ENCODE measurements at regions not wholly inside any gene's neighbourhood (a gene's known extent, or its start where the extent isn't known, plus 50 kb on each side); places are given as distances from the start of the nearest gene placed in this dataset.
"Not testable (repeated sequence)": the region's sequence is repeated elsewhere in the genome, so short reads cannot be mapped to it uniquely, and the experiment has no call there.

DNA sequence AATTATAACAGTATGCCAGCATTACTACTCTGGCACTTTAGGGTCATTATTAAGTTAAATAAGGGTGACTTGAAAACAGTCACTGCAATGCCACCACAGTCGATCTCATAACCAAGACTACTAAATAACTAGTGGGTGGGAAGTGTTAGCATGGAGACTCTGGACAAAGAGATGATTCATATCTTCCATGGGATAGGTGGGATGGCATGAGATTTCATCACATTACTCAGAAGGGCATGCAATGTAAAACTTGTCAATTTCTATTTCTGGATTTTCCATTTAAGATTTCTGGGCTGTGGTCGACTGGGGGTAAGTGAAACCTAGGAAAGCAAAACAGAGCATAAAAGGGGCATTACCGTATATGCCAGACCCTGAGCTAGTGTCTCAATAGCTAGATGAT, 538.9 kb upstream of the GRM7 start:
- Histone ChIP-seq H3K36me3 (ENCODE audit: low read length) (no peaks in the 10 kb centered on the region), H4K20me1 (ENCODE audit: low read depth, low read length) (no peaks in the 10 kb centered on the region), H3K27me3 (ENCODE audit: low read length) (no peaks in the 10 kb centered on the region), H3K79me2 (ENCODE audit: insufficient read depth, low read length) (no peaks in the 10 kb centered on the region), H2AFZ (ENCODE audit: low read depth, low read length, severe bottlenecking) (no peak overlapping the region), H3K27ac (ENCODE audit: low read depth, low read length) (no peak overlapping the region), H3K9me3 (ENCODE audit: insufficient read depth, low read length) (no peaks in the 10 kb centered on the region), H3K9ac (ENCODE audit: low read length) (no peak overlapping the region), H3K4me3 (ENCODE audit: insufficient read depth, low read length, poor library complexity, severe bottlenecking) (no peak overlapping the region), H3F3A (ENCODE audit: insufficient read depth) (no peaks in the 10 kb centered on the region), H3K4me2 (ENCODE audit: low read depth, low read length, poor library complexity, severe bottlenecking) (no peak overlapping the region), H3K9me2 (replicated peaks; ENCODE audit: insufficient read depth, low read length) (no peaks in the 10 kb centered on the region)
- TF ChIP-seq EZH2phosphoT487 (conservative IDR thresholded peaks at IDR 0.05; ENCODE audit: low read length), result no peak
- TF ChIP-seq, protein P1, sequence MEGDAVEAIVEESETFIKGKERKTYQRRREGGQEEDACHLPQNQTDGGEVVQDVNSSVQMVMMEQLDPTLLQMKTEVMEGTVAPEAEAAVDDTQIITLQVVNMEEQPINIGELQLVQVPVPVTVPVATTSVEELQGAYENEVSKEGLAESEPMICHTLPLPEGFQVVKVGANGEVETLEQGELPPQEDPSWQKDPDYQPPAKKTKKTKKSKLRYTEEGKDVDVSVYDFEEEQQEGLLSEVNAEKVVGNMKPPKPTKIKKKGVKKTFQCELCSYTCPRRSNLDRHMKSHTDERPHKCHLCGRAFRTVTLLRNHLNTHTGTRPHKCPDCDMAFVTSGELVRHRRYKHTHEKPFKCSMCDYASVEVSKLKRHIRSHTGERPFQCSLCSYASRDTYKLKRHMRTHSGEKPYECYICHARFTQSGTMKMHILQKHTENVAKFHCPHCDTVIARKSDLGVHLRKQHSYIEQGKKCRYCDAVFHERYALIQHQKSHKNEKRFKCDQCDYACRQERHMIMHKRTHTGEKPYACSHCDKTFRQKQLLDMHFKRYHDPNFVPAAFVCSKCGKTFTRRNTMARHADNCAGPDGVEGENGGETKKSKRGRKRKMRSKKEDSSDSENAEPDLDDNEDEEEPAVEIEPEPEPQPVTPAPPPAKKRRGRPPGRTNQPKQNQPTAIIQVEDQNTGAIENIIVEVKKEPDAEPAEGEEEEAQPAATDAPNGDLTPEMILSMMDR (IDR thresholded peaks at IDR 0.05; ENCODE audit: insufficient read depth, low read length, poor library complexity, severe bottlenecking), result no peak

- no peak overlapping the region for H3K9ac ChIP-seq (ENCODE audit: low read length)
- no peaks in the 10 kb centered on the region for H3K9me2 ChIP-seq (replicated peaks; ENCODE audit: insufficient read depth, low read length)
- H3K27ac ChIP-seq (ENCODE audit: low read depth, low read length), result no peak overlapping the region
- H3K79me2 ChIP-seq (ENCODE audit: insufficient read depth, low read length), result no peaks in the 10 kb centered on the region
- no peak for TF ChIP-seq EZH2phosphoT487 (conservative IDR thresholded peaks at IDR 0.05; ENCODE audit: low read length)
- TF ChIP-seq, protein P1 (IDR thresholded peaks at IDR 0.05; ENCODE audit: insufficient read depth, low read length, poor library complexity, severe bottlenecking), result no peak
- H4K20me1 ChIP-seq (ENCODE audit: low read depth, low read length), result no peaks in the 10 kb centered on the region
- no peaks in the 10 kb centered on the region for H3K9me3 ChIP-seq (ENCODE audit: insufficient read depth, low read length)
- no peaks in the 10 kb centered on the region for H3K27me3 ChIP-seq (ENCODE audit: low read length)
- no peak overlapping the region for H2AFZ ChIP-seq (ENCODE audit: low read depth, low read length, severe bottlenecking)
- no peak overlapping the region for H3K4me3 ChIP-seq (ENCODE audit: insufficient read depth, low read length, poor library complexity, severe bottlenecking)
- no peak overlapping the region for H3K4me2 ChIP-seq (ENCODE audit: low read depth, low read length, poor library complexity, severe bottlenecking)
- H3K36me3 ChIP-seq (ENCODE audit: low read length), result no peaks in the 10 kb centered on the region
- no peaks in the 10 kb centered on the region for H3F3A ChIP-seq (ENCODE audit: insufficient read depth)
These were observed 534.1 kb upstream of the GRM7 start for GRCh38 chr3:6326771-6327170.

DNA sequence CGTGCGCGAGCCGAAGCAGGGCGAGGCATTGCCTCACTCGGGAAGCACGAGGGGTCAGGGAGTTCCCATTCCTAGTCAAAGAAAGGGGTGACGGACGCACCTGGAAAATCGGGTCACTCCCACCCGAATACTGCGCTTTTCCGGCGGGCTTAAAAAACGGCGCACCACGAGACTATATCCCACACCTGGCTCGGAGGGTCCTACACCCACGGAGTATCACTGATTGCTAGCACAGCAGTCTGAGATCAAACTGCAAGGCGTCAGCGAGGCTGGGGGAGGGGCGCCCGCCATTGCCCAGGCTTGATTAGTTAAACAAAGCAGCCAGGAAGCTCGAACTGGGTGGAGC, 520.0 kb upstream of the GRM7 start:
- H3K9me3 ChIP-seq (ENCODE audit: insufficient read depth, low read length); H3K36me3 ChIP-seq (ENCODE audit: low read length); H4K20me1 ChIP-seq (ENCODE audit: low read depth, low read length); H3F3A ChIP-seq (ENCODE audit: insufficient read depth); H2AFZ ChIP-seq (ENCODE audit: low read depth, low read length, severe bottlenecking); H3K79me2 ChIP-seq (ENCODE audit: insufficient read depth, low read length); H3K9me2 ChIP-seq (replicated peaks; ENCODE audit: insufficient read depth, low read length); H3K4me2 ChIP-seq (ENCODE audit: low read depth, low read length, poor library complexity, severe bottlenecking); H3K9ac ChIP-seq (ENCODE audit: low read length); H3K27ac ChIP-seq (ENCODE audit: low read depth, low read length); H3K27me3 ChIP-seq (ENCODE audit: low read length); H3K4me3 ChIP-seq (ENCODE audit: insufficient read depth, low read length, poor library complexity, severe bottlenecking): not testable (repeated sequence)

DNA sequence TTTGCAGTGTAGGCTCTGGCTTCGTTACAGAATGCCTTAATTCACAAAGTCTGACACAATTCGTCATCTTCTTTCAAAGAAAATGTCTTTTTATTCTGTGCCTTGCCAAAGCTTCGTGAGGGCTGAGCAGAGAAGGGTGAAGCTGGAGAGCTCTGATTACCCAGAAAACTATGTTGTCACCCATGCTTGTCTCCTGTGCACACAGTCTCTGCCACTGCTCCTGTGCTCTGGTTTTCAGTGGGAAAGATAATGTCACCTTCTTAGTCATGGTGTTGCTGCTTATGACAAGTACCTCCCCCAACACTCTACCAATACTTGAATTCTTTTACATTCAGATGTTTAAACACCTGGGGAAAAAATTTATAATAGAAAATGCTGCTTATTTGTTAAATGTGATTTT, 509.2 kb upstream of the GRM7 start:
- no peaks in the 10 kb centered on the region for H3F3A ChIP-seq (ENCODE audit: insufficient read depth)
- no peak overlapping the region for H3K9ac ChIP-seq (ENCODE audit: low read length)
- no peaks in the 10 kb centered on the region for H4K20me1 ChIP-seq (ENCODE audit: low read depth, low read length)
- H3K4me3 ChIP-seq (ENCODE audit: insufficient read depth, low read length, poor library complexity, severe bottlenecking), result no peak overlapping the region
- no peaks in the 10 kb centered on the region for H3K79me2 ChIP-seq (ENCODE audit: insufficient read depth, low read length)
- TF ChIP-seq, protein P1 (IDR thresholded peaks at IDR 0.05; ENCODE audit: insufficient read depth, low read length, poor library complexity, severe bottlenecking), result no peak
- TF ChIP-seq EZH2phosphoT487 (conservative IDR thresholded peaks at IDR 0.05; ENCODE audit: low read length), result no peak
- no peak overlapping the region for H3K4me2 ChIP-seq (ENCODE audit: low read depth, low read length, poor library complexity, severe bottlenecking)
- no peaks in the 10 kb centered on the region for H3K27me3 ChIP-seq (ENCODE audit: low read length)
- no peaks in the 10 kb centered on the region for H3K36me3 ChIP-seq (ENCODE audit: low read length)
- H3K27ac ChIP-seq (ENCODE audit: low read depth, low read length), result no peak overlapping the region
- no peaks in the 10 kb centered on the region for H3K9me2 ChIP-seq (replicated peaks; ENCODE audit: insufficient read depth, low read length)
- no peak overlapping the region for H2AFZ ChIP-seq (ENCODE audit: low read depth, low read length, severe bottlenecking)
- no peaks in the 10 kb centered on the region for H3K9me3 ChIP-seq (ENCODE audit: insufficient read depth, low read length)
